Inferior parietal cortex (tissue), 1 donor: ENCODE measurements at regions not wholly inside any gene's neighbourhood (a gene's known extent, or its start where the extent isn't known, plus 50 kb on each side); places are given as distances from the start of the nearest gene placed in this dataset.
A peak's percentile ranks its signal among the peaks of the same experiment; 100 is the strongest.

Experiments used
- DNase-seq: peaks from one replicate; pipeline ENCODE4 v3.0.0-alpha.2; 2016; ENCODE audit errors: extremely low spot score

DNA sequence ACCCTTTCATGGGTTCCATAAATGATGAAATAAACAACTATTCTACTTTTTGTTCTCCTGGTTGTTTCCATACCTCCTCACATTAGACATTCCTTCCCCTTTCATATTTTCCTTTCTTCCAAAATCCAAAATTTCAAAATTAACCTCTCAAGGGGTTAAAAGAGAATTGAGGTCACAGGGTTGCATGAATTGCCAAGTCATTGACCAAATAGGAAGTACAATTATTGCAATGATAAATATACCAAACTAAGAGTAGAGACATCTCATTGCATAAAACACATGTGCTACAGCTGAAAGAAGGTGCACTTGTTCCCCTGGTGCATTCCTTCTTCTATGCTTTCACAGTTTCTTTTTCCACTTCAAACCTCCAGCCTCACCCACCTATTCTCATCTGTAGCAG is 136.1 kb downstream of the KCTD12 start:
- DNase-seq = no peak

DNA sequence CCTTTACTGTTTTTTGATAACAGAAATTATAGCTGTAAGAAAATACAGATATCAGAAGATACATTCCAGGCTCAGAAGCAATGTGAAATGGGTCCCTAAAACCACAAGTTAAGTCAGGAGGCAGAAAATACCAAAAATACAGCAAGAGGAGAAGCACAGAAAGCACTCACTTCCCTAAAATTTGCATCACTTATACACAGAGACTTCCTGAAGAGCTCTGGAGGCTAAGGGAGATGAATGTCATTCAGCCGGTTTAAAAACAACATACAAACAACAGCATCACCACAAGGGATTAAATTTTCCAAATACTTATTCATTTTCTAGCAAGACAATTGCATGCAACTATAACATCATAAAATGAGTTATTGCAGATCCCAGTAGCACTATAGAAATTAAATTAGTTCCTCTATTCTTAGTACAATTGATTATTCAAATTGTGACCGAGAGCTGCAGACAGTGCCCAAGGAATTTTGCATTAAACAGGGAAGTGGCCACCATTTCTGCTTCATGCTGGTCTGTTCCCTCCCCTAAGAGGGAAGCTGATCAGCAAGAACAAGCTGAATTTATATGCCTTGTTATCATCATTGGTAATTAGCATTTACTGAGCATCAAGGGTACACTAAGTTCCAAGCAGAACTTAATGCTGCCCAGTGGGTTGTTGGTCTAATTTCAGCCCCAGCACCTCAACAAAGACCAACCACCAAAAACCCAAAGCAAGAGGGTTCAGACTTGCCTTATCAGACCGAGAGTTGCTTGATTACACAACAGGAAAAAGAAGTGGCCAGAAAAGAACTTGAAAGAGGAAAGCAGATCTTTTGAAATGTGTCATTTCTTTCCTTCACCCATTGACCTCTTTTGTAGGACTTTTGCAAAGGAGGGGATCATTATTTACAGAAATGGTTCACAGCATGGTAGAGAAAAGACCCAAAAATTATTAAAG is 140.7 kb downstream of the KCTD12 start:
- peak; percentile 13 for DNase-seq

DNA sequence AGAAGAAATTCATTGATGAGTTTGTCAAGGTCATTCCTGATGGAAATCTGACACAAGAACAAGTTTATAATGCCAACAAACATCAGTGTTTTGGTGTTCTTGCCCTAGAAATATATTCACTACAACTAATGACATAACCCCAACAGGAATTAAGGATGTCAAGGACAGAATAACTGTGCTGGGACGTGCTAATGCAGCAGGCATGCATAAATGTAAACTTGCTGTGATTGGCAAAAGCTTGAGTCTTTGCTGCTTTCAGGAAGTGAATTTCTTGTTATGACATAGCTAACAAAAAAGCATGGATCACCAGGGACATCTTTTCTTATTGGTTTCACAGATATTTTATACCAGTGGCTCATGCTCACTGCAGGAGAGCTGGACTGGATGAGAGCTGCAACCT is 144.6 kb downstream of the KCTD12 start:
- DNase-seq = no peak

DNA sequence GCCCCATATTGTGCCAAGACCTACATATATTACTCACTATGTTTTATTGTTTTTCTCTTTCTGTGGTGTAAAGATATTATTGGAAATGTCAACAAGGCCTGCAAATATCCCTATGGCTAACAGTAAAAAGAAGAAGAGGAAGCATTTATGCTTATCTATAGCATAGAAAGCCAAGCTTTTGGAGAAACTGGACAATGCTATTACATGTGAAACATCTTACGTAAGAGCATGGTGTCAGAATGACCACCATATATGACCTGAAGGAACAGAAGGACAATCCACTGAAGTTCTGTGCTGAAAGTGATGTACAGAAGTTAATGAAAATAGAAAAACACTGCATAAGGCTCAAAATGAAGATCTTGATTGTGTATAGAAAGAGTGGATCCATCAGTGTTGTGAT is 145.2 kb downstream of the KCTD12 start:
- no peak for DNase-seq

DNA sequence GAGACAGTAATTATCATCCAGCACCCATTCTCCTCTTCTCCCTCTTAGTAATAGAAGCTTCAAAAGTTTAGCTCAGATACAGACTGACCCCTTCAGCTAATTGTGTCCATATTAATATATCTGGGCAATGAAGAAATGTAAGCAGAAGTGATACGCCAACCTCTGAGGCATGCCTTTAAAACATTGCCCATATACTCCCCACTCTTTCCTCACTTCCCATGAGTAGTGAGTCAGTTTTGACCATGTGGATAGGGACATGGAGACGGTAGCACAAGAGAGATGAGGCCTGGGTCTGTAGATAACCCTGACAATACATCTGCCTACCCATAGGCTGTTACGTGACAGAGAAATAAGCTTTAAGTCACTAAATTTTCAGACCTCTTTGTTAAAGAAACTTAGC is 147.6 kb downstream of the KCTD12 start:
- DNase-seq = no peak

DNA sequence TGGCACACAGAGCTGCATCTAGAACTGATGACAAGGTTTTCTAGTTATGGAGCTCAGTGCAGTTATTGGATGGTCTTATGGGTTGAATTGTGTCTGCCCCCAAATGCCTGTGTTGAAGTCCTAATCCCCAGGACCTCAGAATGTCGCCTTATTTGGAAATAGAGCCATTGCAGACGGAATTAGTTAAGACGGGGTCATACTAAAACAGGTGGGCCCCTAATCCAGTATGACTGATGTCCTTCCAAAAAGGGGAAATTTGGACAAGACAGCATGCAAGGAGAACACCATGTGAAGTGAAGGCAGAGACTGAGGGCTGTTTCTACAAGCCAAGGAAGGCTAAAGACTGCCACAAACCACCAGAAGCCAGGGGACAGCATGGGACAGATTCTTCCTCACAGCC is 148.7 kb downstream of the KCTD12 start:
- no peak for DNase-seq

DNA sequence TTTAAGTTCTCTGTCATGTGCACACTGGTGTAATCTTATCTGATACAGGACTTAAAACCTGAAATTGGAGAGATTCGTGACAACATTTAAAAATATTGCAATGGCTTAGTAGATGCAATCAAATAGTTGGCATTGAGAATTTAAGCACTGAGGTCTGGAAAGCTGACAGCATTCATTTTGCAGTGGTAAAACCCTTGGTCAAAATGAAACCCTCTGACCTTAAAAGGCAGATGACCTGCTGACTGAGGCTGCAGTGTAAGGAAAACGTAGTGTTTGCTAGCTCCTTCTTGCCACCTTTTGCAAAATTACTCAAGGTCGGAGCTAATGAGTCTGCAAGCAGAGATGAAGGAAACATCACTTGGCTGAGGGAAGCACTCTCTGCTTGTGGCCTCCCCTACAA is 150.6 kb downstream of the KCTD12 start:
- DNase-seq = no peak

DNA sequence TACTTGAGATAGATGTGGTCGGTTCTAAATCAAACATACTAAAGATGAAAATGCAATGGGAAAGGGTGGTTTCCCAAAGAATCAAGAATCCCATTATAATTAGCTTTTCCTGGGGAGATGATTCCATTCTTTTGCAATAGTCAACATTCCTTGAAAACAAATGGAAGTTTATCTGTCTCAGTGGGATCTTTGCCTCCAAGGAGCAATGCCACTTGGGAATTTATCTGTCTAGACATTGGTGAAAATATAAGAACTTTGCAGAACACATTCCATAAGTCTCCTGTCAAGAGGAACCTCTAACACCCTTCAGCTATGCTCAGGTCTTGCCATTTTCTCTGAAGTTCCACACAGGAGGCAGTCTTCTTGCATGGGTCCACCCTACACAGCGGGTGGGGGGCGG is 152.5 kb downstream of the KCTD12 start:
- DNase-seq = no peak

DNA sequence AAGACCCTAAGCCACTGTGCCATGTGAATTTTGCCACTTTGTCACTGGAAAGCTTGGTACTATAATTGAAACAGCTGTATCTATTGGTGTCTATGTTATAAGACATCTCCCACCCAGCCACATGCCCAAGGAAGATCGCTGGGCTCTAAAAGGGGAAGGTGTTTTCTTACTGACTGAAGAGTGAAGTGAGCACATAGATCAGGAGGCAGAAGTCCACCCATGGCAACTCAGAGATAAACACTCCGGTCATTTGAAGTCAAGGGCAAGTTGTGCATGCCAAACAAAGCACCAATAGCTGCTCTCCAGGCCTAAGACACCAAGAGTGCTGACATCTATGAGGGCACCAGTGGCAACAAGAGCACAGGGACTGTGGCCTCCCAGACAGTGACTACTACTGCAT is 153.8 kb downstream of the KCTD12 start:
- no peak for DNase-seq

DNA sequence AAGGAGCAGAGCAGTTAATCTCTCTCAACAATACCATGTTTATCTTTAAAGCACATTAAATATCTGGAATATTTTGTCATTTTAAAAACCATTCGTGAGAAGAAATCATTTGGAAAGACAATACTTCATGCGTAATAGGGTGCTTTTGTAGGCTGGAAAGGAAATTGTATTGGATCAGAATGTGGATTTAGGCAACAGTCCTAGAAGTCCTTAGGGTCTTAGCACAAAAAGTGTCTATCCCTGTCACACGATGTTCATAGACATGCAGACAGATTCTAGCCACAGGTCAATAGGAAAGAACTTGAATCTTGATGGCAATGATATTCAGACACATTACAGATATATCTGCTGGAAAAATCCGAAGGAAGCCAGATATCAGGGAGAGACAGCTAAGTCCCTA is 156.0 kb downstream of the KCTD12 start:
- DNase-seq = no peak

DNA sequence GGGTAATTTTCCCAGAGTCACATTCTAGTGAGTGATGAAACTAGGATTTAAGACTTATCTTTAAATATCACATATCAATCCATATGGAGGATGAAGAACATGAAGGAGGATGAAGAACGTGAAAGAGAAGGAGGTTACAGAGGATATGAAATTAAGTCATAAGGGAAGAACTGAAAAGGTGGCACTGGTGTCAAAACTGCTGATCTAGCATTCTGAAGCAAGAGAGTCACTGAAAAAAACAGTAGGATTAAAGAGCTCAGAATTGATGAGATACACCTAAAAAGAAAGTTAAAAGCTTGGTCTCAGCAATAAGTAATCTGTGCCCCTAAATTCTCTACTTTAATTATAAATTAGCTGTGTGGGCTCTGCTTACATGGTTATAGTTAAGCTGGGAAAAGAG is 156.5 kb downstream of the KCTD12 start:
- no peak for DNase-seq

DNA sequence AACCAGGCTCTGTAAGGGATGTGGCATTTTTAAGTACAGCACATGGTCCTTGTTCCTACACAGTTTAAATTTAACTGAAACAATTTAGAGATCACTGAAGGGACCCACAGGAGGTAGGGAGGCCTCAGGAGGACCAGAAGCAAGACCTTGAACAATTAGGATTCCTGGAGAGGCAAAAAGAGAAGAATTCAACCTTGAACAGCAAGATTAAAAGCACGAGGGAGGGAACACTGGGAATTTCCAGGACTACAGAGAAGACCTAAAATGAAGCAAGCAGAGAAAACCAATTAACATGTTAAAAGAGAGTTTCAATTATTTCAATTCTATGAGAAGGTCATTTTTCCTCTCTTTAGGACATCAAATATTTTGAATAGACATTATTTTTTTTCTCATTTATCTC is 160.3 kb downstream of the KCTD12 start:
- DNase-seq = no peak

DNA sequence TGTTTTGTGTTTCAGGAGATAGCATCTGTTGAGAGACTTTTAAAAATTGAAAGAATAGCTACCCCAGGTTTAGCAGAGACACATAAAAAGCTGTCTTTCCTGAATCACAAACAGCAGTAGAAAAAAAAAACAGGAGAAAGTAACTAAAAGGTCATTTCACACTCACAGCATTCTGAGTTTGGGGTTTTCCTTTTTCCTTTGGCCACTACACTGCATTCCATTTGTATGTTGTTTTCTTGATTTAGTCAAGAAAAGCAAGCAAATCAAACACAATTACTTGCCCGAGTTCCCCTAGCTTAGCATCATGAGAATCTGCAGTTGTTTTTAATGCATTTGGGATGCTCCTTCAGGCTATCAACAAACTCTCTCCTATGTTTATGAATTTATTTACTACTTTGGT is 161.0 kb downstream of the KCTD12 start:
- no peak for DNase-seq

DNA sequence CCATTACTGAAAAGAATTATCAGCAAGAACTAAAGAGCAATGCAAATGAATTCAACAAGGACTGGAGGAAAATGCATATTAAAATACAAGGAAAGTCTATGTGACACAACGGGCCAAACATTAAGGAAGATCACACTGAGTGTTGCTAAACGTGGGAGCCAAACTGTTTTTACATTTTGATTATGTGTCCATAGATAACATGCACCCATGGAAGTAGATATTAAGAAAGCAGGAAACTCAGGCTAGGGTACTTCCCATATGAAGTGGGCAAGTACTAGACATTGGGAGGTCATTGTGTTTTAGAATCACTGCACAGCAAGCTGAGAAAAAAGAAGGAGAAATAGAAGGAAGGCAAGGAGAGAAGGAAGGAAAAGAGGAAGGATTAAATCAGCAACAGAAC is 161.8 kb downstream of the KCTD12 start:
- DNase-seq = no peak

DNA sequence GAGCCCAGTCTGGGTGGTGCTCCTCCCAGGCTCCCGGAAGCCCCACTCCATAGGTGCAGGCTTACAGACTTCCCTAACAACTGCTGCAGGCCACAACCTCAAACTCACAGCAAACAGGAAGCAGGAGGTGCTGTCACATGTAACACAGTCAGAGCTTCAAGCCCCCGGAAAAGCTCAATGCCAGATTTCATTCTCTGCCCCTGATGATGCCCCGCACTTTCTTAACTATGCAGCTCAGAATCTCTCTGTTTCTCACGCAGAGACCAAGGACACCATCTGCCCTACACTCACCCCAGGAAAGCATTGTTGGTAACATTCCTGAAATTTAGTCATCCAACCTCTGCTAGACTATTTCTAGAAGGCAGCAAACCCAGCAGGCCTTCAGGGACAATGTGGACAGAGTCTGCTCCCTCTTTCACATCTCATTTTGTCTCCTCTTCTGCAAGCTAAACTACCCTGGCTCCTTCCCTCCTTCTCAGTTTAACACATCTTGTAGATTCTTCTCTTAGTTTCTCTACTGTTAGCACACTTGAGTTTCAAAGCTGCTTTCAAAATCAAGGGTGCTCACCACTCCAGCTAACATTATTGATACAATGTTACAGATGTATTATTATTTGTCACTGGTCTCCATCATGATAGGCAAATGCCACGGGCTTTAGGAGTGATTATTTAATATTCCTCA is 162.5 kb downstream of the KCTD12 start:
- DNase-seq = no peak

DNA sequence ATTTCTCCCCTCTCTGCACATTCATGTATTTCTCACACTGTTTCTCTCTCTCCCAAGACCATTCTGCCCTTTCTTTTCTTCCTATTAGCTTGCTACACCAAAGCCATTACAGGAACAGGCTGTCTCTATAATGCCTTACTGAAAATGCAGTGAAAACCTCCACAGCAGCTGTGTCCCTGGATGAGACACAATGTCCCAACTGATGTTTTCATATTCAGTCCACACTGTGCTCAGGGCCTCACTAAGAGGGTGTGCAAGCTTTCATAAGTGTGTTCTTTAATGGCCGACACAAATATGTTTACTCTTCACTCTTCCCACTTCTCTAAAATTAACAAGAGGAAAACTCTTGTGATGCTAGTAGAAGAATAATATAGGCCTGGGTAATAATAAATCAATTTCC is 163.4 kb downstream of the KCTD12 start:
- DNase-seq = no peak

DNA sequence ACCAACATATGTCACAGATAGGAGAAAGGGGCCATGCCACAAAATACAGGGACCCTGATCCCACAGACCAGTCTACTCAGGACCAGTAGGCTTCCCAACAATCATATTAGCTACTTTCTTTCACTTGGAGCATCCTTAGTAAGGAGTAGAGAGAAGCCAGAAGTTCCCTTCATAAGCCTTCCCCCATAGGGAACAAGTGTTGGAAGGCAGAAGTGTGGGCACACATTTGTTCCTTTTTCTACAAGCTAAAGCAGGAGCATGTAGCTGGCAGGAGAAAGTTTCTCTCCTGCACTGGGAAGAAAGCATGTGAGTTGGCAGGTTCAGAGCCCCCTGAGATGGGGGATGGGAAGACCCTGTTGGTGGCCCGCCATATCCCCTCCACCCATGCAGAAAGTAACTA is 165.4 kb downstream of the KCTD12 start:
- no peak for DNase-seq

DNA sequence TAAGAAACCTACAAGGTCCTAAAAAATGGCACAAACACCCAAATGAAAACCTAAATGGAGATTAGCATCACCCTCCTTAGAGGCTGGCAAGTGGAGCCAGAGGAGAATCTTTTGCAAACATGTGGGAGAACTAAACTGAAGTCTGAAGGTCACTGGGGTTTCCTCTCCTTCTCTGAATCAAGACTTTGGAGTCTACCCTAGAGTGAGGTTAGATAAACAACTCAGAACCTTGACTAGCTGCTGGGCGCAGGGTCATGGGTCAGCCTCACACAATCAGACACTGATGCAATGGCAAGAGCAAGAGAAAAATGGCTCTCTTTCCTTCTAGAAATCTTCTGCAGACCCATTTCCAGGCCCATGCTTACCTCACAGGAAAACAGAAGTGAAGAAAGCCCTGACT is 165.8 kb downstream of the KCTD12 start:
- no peak for DNase-seq

DNA sequence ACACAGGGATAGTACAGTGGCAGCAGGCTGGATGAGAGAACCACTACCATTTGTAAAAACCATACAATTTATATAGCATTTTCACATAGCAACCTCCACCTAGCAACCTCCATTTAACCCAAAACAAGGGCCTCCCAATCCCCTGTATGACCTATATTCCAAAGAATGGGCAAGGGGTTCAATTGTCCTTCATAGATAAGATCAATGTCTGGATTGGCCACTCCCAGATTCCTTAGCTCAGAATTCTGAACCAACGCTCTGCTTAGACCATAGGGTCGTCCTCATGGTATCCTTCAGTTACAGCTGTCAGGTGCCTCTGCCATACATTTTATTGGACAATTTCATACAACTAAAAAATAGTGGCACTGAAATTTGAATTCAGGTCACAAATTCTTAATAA is 166.2 kb downstream of the KCTD12 start:
- DNase-seq = no peak

DNA sequence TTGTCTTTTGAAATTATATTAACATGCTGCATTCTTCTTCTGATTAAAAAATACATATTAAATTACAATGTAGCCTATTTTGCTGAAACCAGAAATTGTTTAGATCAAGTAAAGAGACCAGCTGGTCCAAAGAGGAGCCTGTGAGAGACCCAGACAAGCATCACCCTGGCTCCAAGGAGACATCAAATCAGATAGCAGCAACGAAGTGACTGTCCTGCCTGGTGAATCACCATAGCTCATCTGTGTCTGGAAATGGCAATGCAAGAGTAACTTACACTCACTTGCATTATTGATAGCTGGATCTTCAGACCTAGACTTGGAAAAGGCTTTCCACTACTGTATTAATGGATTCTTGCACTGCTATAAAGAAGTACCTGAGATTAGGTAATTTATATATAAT is 169.1 kb downstream of the KCTD12 start:
- DNase-seq = no peak

DNA sequence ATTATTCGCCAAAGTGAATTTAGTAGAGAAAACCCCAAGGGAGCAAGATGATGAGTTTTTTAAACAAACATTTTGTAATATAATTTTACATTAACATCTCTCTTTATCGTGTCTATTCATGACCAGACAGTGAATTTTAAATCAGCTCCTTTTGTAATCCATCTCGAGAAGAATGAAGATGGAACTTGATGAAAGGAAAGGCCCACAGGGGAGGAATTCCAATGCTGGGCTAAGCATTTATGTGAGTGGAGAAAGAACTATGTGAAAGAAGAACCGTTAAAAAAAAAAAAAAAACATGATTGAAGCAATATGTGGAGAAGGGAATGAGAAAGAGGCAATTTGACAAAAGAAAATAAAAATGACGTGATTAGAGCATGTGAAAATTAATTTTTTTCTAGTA is 170.6 kb downstream of the KCTD12 start:
- DNase-seq = no peak

DNA sequence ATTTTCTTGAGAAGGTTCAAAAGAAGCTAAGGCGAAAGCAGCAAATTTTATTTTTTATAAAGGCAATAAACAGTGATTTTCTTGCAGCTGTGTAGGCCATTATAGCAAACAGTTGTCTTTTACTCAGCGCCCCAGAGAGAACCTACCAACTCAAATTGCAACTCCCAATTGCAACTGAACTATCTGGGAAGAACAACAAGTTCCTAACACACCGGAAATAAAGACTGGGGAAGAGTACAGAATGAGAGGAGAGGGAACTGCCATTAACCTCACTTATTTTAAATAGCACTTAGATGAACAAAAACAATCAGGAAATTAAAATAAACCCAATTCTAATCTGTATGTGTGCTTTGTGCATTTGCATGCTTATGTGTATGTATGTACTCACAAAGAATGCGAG is 171.1 kb downstream of the KCTD12 start:
- no peak for DNase-seq

DNA sequence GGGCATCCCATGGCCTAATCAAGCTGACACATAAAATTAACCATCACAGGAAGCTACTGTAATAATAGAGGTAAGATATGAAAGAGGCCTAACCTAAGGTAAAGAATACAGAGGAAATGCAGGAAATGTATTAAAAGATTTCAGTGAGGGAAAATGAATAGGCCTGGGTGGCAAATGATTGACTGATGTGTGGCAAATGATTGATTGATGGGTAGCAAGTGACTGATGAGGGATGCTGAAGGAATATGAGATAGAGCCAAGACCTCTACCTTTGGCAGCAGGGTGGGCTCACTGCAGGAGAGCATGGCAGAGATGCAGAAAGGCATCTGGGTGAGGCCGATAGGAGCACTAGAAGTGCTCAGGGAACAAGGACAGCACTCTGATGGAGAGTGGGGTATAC is 172.9 kb downstream of the KCTD12 start:
- DNase-seq = no peak
